Spleen (tissue), 7 donors: ENCODE measurements at regions not wholly inside any gene's neighbourhood (a gene's known extent, or its start where the extent isn't known, plus 50 kb on each side); places are given as distances from the start of the nearest gene placed in this dataset.
A peak's percentile ranks its signal among the peaks of the same experiment; 100 is the strongest.

Experiments
- CTCF ChIP-seq, 11 experiments: fragments of 200-600 bp in 7 of 11; fragments of 450-650 bp in 4 of 11; sonication (generic) in 4 of 11; IDR thresholded peaks in 8 of 11; conservative IDR thresholded peaks in 3 of 11; 1 replicate in 7 of 11; 2 replicates in 4 of 11; pipeline versions ENCODE4 v1.4.0 to v1.8.0; 2016 to 2021; ENCODE audit warnings: antibody characterized with exemption in 11 of 11, inconsistent platforms in 4 of 11, mild to moderate bottlenecking in 1 of 11
- POLR2A ChIP-seq, 3 donors: fragments of 450-650 bp; IDR thresholded peaks; one replicate each; pipeline ENCODE4 v1.5.1; 2017; ENCODE audit warnings: antibody characterized with exemption in 3 of 3, mild to moderate bottlenecking in 1 of 3
- POLR2AphosphoS5 ChIP-seq, 3 donors: sonication (generic); formaldehyde crosslinking; IDR thresholded peaks; one replicate each; pipeline ENCODE4 v1.5.1; 2017; ENCODE audit warnings: antibody characterized with exemption in 3 of 3
- donor health status: DM: no; HTN: no; CAD: no; lungs with moderate emphysema.
- donor health status: DM: no; HTN: no; CAD: no.
- donor health status: DM: no; HTN: no; CAD: no.

GRCh38 chr15:94584833-94585244, 353.5 kb downstream of the MCTP2 start:
- TF ChIP-seq POLR2AphosphoS5 (IDR thresholded peaks at IDR 0.05) = peak in 1 of 3 donors; percentile 54
- no peak for TF ChIP-seq CTCF (IDR thresholded peaks at IDR 0.05 in 8 of 11, conservative IDR thresholded peaks at IDR 0.05 in 3 of 11)
- no peak for TF ChIP-seq POLR2A (IDR thresholded peaks at IDR 0.05)
